HepG2 (cell line): ENCODE measurements at regions not wholly inside any gene's neighbourhood (a gene's known extent, or its start where the extent isn't known, plus 50 kb on each side); places are given as distances from the start of the nearest gene placed in this dataset.

Experiments
- ATAC-seq: fragments of 200-7000 bp; cut with Tn5 transposase; 3 replicates; pipeline ENCODE4 v1.9.1; 2020; ENCODE audit warnings: mild to moderate bottlenecking, moderate library complexity
- BruUV-seq: library from RNA; stranded (reverse); fragments of 400-500 nt; replicated peaks from 2 replicates; lab custom pipeline; 2021; lab: Mats Ljungman, UMichigan
- CTCF ChIA-PET: fragments of 300-600 bp; formaldehyde crosslinking; extraction: SDS; loops from one replicate; lab custom pipeline; 2021; ENCODE audit warnings: low total read pairs, inconsistent platforms, low intra/inter-chr PET ratio; lab: Yijun Ruan, JAX
- POLR2A ChIA-PET: fragments of 350-600 bp; sonication (Branson Sonifier 250); formaldehyde crosslinking; loops from one replicate; lab custom pipeline; 2020; ENCODE audit warnings: antibody characterized with exemption, inconsistent platforms; lab: Yijun Ruan, JAX
- DNase-seq: peaks from one replicate; pipeline ENCODE4 v3.0.0-alpha.2; 2015; ENCODE audit warnings: low spot score
- FAIRE-seq: peaks from 3 replicates; lab custom pipeline; 2011; peaks lifted over from hg19 to GRCh38; lab: Jason Lieb, UNC
- H2AFZ ChIP-seq: one replicate; pipeline ENCODE4 v1.6.1; 2011; ENCODE audit warnings: low read length, inconsistent platforms
- H3K27ac ChIP-seq: fragments of 300-600 bp; 3 replicates; pipeline ENCODE4 v1.8.0; 2011; ENCODE audit warnings: mixed run types, mild to moderate bottlenecking, mixed read lengths, low read length, inconsistent platforms; ENCODE audit not compliant: insufficient read depth; ENCODE audit errors: extremely low read length
- H3K27me3 ChIP-seq, 2 experiments: fragments of 200-600 bp in 1 of 2; 2 replicates in 1 of 2; 3 replicates in 1 of 2; pipeline versions ENCODE4 v1.6.0 to v1.8.0; 2011; ENCODE audit warnings: low read length in 2 of 2, mild to moderate bottlenecking in 2 of 2, moderate library complexity in 2 of 2, inconsistent platforms in 1 of 2; ENCODE audit not compliant: insufficient read depth in 2 of 2, control insufficient read depth in 1 of 2
- H3K36me3 ChIP-seq, 2 experiments: fragments of 200-600 bp in 1 of 2; replicated peaks in 1 of 2; 2 replicates in 1 of 2; 3 replicates in 1 of 2; pipeline versions ENCODE4 v1.5.1 to v1.8.0; 2011; ENCODE audit warnings: low read length in 2 of 2, inconsistent platforms in 1 of 2; ENCODE audit not compliant: insufficient read depth in 2 of 2, control insufficient read depth in 1 of 2
- H3K4me1 ChIP-seq: 2 replicates; pipeline ENCODE4 v1.5.1; 2012; ENCODE audit warnings: low read length, inconsistent platforms; ENCODE audit not compliant: insufficient read depth
- H3K4me2 ChIP-seq: 2 replicates; pipeline ENCODE4 v1.6.0; 2011; ENCODE audit warnings: low read depth, low read length, inconsistent platforms
- H3K4me3 ChIP-seq, 3 experiments: fragments of 200-600 bp in 1 of 3; sonication (generic), shearing (Covaris generic) in 1 of 3; replicated peaks in 1 of 3; 2 replicates each; pipeline ENCODE4 v1.5.1; 2011 to 2016; ENCODE audit warnings: low read length in 3 of 3, inconsistent platforms in 2 of 3, low read depth in 2 of 3, mild to moderate bottlenecking in 2 of 3, control low read depth in 1 of 3, mixed read lengths in 1 of 3; ENCODE audit not compliant: insufficient read depth in 1 of 3
- H3K79me2 ChIP-seq: one replicate; pipeline ENCODE4 v1.6.1; 2011; ENCODE audit warnings: low read length, inconsistent platforms; ENCODE audit not compliant: insufficient read depth
- H3K9ac ChIP-seq: 2 replicates; pipeline ENCODE4 v1.6.0; 2011; ENCODE audit warnings: mild to moderate bottlenecking, low read depth, low read length, inconsistent platforms; ENCODE audit not compliant: insufficient read depth
- H3K9me3 ChIP-seq: 2 replicates; pipeline ENCODE4 v1.5.1; 2012; ENCODE audit warnings: mild to moderate bottlenecking, low read length
- H4K20me1 ChIP-seq: 2 replicates; pipeline ENCODE4 v1.6.0; 2011; ENCODE audit warnings: inconsistent platforms, mild to moderate bottlenecking, low read length, moderate library complexity; ENCODE audit not compliant: insufficient read depth
- ARNT ChIP-seq: fragments of 450-650 bp; IDR thresholded peaks from 2 replicates; pipeline ENCODE4 v1.6.1; 2017
- HHEX ChIP-seq: IDR thresholded peaks from 2 replicates; pipeline ENCODE4 v1.6.1; 2016; ENCODE audit warnings: control low read depth
- KLF6 ChIP-seq: IDR thresholded peaks from 2 replicates; pipeline ENCODE4 v1.8.0; 2016; ENCODE audit warnings: missing biosample characterization, missing genetic modification reagents
- PTBP1 ChIP-seq: fragments of 200-400 bp; formaldehyde crosslinking; IDR thresholded peaks from 2 replicates; pipeline ENCODE4 v1.6.1; 2018; ENCODE audit warnings: low read length, low read depth; ENCODE audit not compliant: poor library complexity, severe bottlenecking
- SP1 ChIP-seq, 2 experiments: fragments of 450-650 bp in 1 of 2; sonication (generic) in 1 of 2; formaldehyde crosslinking in 1 of 2; IDR thresholded peaks; 2 replicates each; pipeline versions ENCODE4 v1.4.0 to v1.6.1; 2016 to 2020; ENCODE audit warnings: missing genetic modification reagents in 1 of 2
- ZHX2 ChIP-seq, 2 experiments: sonication (generic) in 1 of 2; formaldehyde crosslinking in 1 of 2; IDR thresholded peaks; 2 replicates each; pipeline versions ENCODE4 v1.6.1 to v1.9.0; 2014 to 2022; ENCODE audit warnings: antibody characterized with exemption in 1 of 2, borderline replicate concordance in 1 of 2, inconsistent platforms in 1 of 2, low read depth in 1 of 2, missing genetic modification reagents in 1 of 2
- ZNF143 ChIP-seq: sonication (generic); formaldehyde crosslinking; IDR thresholded peaks from 2 replicates; pipeline ENCODE4 v1.4.0; 2020; ENCODE audit warnings: missing genetic modification reagents
- ZNF407 ChIP-seq: sonication (generic); formaldehyde crosslinking; IDR thresholded peaks from one replicate; pipeline ENCODE4 v1.5.1; 2020; ENCODE audit warnings: mild to moderate bottlenecking, missing genetic modification reagents; ENCODE audit errors: not compliant biosample characterization
- WGBS: methylation state at CpG from one replicate; pipeline ENCODE4 v1.1.6; 2017; ENCODE audit warnings: low lambda C conversion rate; 5-methylcytosine and 5-hydroxymethylcytosine counted together
- in situ Hi-C: cut with HindIII; loops from 2 replicates; pipeline ENCODE4 v1.10.0; 2017; ENCODE audit warnings: low pct_unique_long_range_greater_than_20kb; ENCODE audit not compliant: extremely low pct_ligation_motif_present
- intact Hi-C: fragments of 100-400 bp; cut with micrococcal nuclease; formaldehyde crosslinking; loops from one replicate; pipeline ENCODE4 v1.10.0; 2022; ENCODE audit not compliant: unreplicated experiment

GRCh38 chr20:55714082-55714481 lies 291.2 kb downstream of the CBLN4 start (continued):
- TF ChIP-seq ZNF407 = no peak
- no peak for TF ChIP-seq KLF6 (CRISPR knock-in tag)
- TF ChIP-seq PTBP1 = no peak
- TF ChIP-seq, all 625 proteins: peak for 0

GRCh38 chr20:55704458-55704857 lies 300.9 kb downstream of the CBLN4 start:
- TF ChIP-seq ZHX2 (IDR thresholded peaks at IDR 0.05; ENCODE audit: low read depth) (no peak), ZHX2 (CRISPR knock-in tag; IDR thresholded peaks at IDR 0.05; ENCODE audit: borderline replicate concordance) (no peak), SP1 (IDR thresholded peaks at IDR 0.05) (no peak), SP1 (CRISPR knock-in tag; IDR thresholded peaks at IDR 0.05) (no peak), HHEX (no peak), ARNT (no peak), ZNF143 (CRISPR knock-in tag) (no peak)
- TF ChIP-seq, all 625 proteins: peak for 0
- H3K9me3 ChIP-seq = peaks cover 94% of the 10 kb centered on the region
- ATAC-seq = no peak
- H3K4me2 ChIP-seq = no peak overlapping the region
- BruUV-seq = no TSS peak
- H3K27ac ChIP-seq = no peak overlapping the region
- no peaks in the 10 kb centered on the region for H4K20me1 ChIP-seq
- intact Hi-C loops = no loop called here
- no peak overlapping the region for H3K4me3 ChIP-seq
- CTCF ChIA-PET = no interaction called here
- H2AFZ ChIP-seq = no peak overlapping the region
- no peaks in the 10 kb centered on the region for H3K4me1 ChIP-seq
- in situ Hi-C loops = no loop called here
- DNase-seq = no peak
- H3K9ac ChIP-seq = no peak overlapping the region
- no peaks in the 10 kb centered on the region for H3K27me3 ChIP-seq
- no peaks in the 10 kb centered on the region for H3K79me2 ChIP-seq
- WGBS = 5% methylated on average over 3 of the region's 3 CpGs
- no peak for FAIRE-seq
- POLR2A ChIA-PET = no interaction called here
- no peaks in the 10 kb centered on the region for H3K36me3 ChIP-seq
